WTC11 (cell line): ENCODE measurements at regions not wholly inside any gene's neighbourhood (a gene's known extent, or its start where the extent isn't known, plus 50 kb on each side); places are given as distances from the start of the nearest gene placed in this dataset.

Experiments used
- ATAC-seq: fragments of 200-7000 bp; cut with Tn5 transposase; 2 replicates; pipeline ENCODE4 v1.10.0; 2021; ENCODE audit warnings: mild to moderate bottlenecking, moderate library complexity
- CTCF ChIA-PET: fragments of 300-600 bp; sonication (Branson Sonifier 250); formaldehyde crosslinking; loops from one replicate; lab custom pipeline; 2021; ENCODE audit warnings: antibody characterized with exemption; lab: Charles Lee
- POLR2A ChIA-PET: fragments of 350-600 bp; sonication (Branson Sonifier 250); formaldehyde crosslinking; loops from one replicate; lab custom pipeline; 2021; ENCODE audit warnings: antibody characterized with exemption; lab: Charles Lee
- DNase-seq: peaks from one replicate; pipeline ENCODE4 v3.0.0; 2021; ENCODE audit warnings: low spot score
- H3K27ac Mint-ChIP-seq: 2 replicates; pipeline ENCODE4 v1.8.0; 2021; ENCODE audit warnings: mixed read lengths
- H3K27me3 Mint-ChIP-seq: 2 replicates; pipeline ENCODE4 v1.8.0; 2021; ENCODE audit warnings: low read depth, mild to moderate bottlenecking, moderate library complexity, mixed read lengths
- H3K36me3 Mint-ChIP-seq: 2 replicates; pipeline ENCODE4 v1.8.0; 2021; ENCODE audit warnings: mixed read lengths
- H3K4me1 Mint-ChIP-seq: 2 replicates; pipeline ENCODE4 v1.8.0; 2022; ENCODE audit warnings: mixed read lengths
- H3K4me3 Mint-ChIP-seq: 2 replicates; pipeline ENCODE4 v1.8.0; 2021; ENCODE audit warnings: mild to moderate bottlenecking, moderate library complexity, mixed read lengths
- H3K9me3 Mint-ChIP-seq: 2 replicates; pipeline ENCODE4 v1.8.0; 2021; ENCODE audit warnings: mixed read lengths
- CREM ChIP-seq: sonication (generic); formaldehyde crosslinking; IDR thresholded peaks from 2 replicates; pipeline ENCODE4 v1.8.1; 2022; ENCODE audit warnings: mild to moderate bottlenecking, missing genetic modification reagents, moderate library complexity
- ERG ChIP-seq: fragments of 250-450 bp; sonication (Bioruptor Pico); IDR thresholded peaks from 2 replicates; pipeline ENCODE4 v1.8.0; 2021; ENCODE audit warnings: mild to moderate bottlenecking
- GABPB1 ChIP-seq: sonication (generic); formaldehyde crosslinking; IDR thresholded peaks from 2 replicates; pipeline ENCODE4 v1.8.1; 2023; ENCODE audit warnings: mild to moderate bottlenecking, missing genetic modification reagents
- MAX ChIP-seq: sonication (generic); formaldehyde crosslinking; IDR thresholded peaks from 2 replicates; pipeline ENCODE4 v1.8.0; 2022; ENCODE audit warnings: mild to moderate bottlenecking, missing genetic modification reagents
- PRRX2 ChIP-seq: fragments of 250-450 bp; sonication (Bioruptor Pico); IDR thresholded peaks from 2 replicates; pipeline ENCODE4 v1.8.0; 2021; ENCODE audit warnings: mild to moderate bottlenecking
- RORB ChIP-seq: fragments of 250-450 bp; sonication (Bioruptor Pico); IDR thresholded peaks from 2 replicates; pipeline ENCODE4 v1.9.0; 2021; ENCODE audit warnings: mild to moderate bottlenecking
- SMAD3 ChIP-seq: sonication (generic); formaldehyde crosslinking; IDR thresholded peaks from 2 replicates; pipeline ENCODE4 v1.8.0; 2022; ENCODE audit warnings: missing genetic modification reagents, mild to moderate bottlenecking, borderline replicate concordance
- STAT6 ChIP-seq: sonication (generic); formaldehyde crosslinking; conservative IDR thresholded peaks from 2 replicates; pipeline ENCODE4 v1.8.1; 2023; ENCODE audit warnings: mild to moderate bottlenecking, low read depth, missing genetic modification reagents, moderate library complexity
- ZNF219 ChIP-seq: sonication (generic); formaldehyde crosslinking; IDR thresholded peaks from 2 replicates; pipeline ENCODE4 v1.8.0; 2023; ENCODE audit warnings: missing genetic modification reagents, mild to moderate bottlenecking, borderline replicate concordance
- ZNF281 ChIP-seq: sonication (generic); formaldehyde crosslinking; IDR thresholded peaks from 2 replicates; pipeline ENCODE4 v1.8.0; 2023; ENCODE audit warnings: mild to moderate bottlenecking, missing genetic modification reagents
- TF ChIP-seq, protein P1 (sequence below): fragments of 200-600 bp; IDR thresholded peaks from 2 replicates; pipeline ENCODE4 v1.8.0; 2022; ENCODE audit warnings: antibody characterized with exemption
- TF ChIP-seq, protein P2 (sequence below): sonication (generic); formaldehyde crosslinking; IDR thresholded peaks from 2 replicates; pipeline ENCODE4 v1.8.1; 2023; ENCODE audit warnings: mild to moderate bottlenecking, missing genetic modification reagents, borderline replicate concordance
- TF ChIP-seq, protein P3 (sequence below): fragments of 250-450 bp; sonication (Bioruptor Pico); IDR thresholded peaks from 2 replicates; pipeline ENCODE4 v1.9.0; 2021; ENCODE audit warnings: mild to moderate bottlenecking

- Mint-ChIP-seq H3K9me3 (peaks cover 3% of the 10 kb centered on the region; the same call in 1 of the 2 replicates), H3K4me3 (no peak overlapping the region), H3K36me3 (peaks cover 2% of the 10 kb centered on the region; the same call in 1 of the 2 replicates), H3K27me3 (no peaks in the 10 kb centered on the region; the same call in 1 of the 2 replicates), H3K4me1 (peaks cover 11% of the 10 kb centered on the region), H3K27ac (no peak overlapping the region)
- CTCF ChIA-PET, result no interaction called here
- ATAC-seq, result no peak
- TF ChIP-seq, protein P1, sequence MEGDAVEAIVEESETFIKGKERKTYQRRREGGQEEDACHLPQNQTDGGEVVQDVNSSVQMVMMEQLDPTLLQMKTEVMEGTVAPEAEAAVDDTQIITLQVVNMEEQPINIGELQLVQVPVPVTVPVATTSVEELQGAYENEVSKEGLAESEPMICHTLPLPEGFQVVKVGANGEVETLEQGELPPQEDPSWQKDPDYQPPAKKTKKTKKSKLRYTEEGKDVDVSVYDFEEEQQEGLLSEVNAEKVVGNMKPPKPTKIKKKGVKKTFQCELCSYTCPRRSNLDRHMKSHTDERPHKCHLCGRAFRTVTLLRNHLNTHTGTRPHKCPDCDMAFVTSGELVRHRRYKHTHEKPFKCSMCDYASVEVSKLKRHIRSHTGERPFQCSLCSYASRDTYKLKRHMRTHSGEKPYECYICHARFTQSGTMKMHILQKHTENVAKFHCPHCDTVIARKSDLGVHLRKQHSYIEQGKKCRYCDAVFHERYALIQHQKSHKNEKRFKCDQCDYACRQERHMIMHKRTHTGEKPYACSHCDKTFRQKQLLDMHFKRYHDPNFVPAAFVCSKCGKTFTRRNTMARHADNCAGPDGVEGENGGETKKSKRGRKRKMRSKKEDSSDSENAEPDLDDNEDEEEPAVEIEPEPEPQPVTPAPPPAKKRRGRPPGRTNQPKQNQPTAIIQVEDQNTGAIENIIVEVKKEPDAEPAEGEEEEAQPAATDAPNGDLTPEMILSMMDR, result no peak
- TF ChIP-seq STAT6 (CRISPR knock-in tag) (no peak), PRRX2 (CRISPR knock-in tag) (no peak), GABPB1 (no peak)
- TF ChIP-seq, all 79 proteins: peak for 0
- no peak for DNase-seq
- POLR2A ChIA-PET, result no interaction called here
Observed at GRCh38 chr22:47279746-47280145, 517.3 kb downstream of the TBC1D22A start.

GRCh38 chr22:47279337-47279736 lies 516.9 kb downstream of the TBC1D22A start:
- peaks cover 3% of the 10 kb centered on the region; the same call in 1 of the 2 replicates for H3K9me3 Mint-ChIP-seq
- no peaks in the 10 kb centered on the region; the same call in 1 of the 2 replicates for H3K27me3 Mint-ChIP-seq
- TF ChIP-seq ZNF281 (CRISPR knock-in tag), result no peak
- TF ChIP-seq, protein P2, sequence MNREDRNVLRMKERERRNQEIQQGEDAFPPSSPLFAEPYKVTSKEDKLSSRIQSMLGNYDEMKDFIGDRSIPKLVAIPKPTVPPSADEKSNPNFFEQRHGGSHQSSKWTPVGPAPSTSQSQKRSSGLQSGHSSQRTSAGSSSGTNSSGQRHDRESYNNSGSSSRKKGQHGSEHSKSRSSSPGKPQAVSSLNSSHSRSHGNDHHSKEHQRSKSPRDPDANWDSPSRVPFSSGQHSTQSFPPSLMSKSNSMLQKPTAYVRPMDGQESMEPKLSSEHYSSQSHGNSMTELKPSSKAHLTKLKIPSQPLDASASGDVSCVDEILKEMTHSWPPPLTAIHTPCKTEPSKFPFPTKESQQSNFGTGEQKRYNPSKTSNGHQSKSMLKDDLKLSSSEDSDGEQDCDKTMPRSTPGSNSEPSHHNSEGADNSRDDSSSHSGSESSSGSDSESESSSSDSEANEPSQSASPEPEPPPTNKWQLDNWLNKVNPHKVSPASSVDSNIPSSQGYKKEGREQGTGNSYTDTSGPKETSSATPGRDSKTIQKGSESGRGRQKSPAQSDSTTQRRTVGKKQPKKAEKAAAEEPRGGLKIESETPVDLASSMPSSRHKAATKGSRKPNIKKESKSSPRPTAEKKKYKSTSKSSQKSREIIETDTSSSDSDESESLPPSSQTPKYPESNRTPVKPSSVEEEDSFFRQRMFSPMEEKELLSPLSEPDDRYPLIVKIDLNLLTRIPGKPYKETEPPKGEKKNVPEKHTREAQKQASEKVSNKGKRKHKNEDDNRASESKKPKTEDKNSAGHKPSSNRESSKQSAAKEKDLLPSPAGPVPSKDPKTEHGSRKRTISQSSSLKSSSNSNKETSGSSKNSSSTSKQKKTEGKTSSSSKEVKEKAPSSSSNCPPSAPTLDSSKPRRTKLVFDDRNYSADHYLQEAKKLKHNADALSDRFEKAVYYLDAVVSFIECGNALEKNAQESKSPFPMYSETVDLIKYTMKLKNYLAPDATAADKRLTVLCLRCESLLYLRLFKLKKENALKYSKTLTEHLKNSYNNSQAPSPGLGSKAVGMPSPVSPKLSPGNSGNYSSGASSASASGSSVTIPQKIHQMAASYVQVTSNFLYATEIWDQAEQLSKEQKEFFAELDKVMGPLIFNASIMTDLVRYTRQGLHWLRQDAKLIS, result no peak
- no peak for TF ChIP-seq ZNF219 (CRISPR knock-in tag)
- TF ChIP-seq MAX (CRISPR knock-in tag), result no peak
- TF ChIP-seq CREM (CRISPR knock-in tag), result no peak
- TF ChIP-seq STAT6 (CRISPR knock-in tag), result no peak
- no peak for TF ChIP-seq SMAD3 (CRISPR knock-in tag)
- no peak for TF ChIP-seq RORB (CRISPR knock-in tag)
- TF ChIP-seq ERG (CRISPR knock-in tag), result no peak
- TF ChIP-seq, protein P3, sequence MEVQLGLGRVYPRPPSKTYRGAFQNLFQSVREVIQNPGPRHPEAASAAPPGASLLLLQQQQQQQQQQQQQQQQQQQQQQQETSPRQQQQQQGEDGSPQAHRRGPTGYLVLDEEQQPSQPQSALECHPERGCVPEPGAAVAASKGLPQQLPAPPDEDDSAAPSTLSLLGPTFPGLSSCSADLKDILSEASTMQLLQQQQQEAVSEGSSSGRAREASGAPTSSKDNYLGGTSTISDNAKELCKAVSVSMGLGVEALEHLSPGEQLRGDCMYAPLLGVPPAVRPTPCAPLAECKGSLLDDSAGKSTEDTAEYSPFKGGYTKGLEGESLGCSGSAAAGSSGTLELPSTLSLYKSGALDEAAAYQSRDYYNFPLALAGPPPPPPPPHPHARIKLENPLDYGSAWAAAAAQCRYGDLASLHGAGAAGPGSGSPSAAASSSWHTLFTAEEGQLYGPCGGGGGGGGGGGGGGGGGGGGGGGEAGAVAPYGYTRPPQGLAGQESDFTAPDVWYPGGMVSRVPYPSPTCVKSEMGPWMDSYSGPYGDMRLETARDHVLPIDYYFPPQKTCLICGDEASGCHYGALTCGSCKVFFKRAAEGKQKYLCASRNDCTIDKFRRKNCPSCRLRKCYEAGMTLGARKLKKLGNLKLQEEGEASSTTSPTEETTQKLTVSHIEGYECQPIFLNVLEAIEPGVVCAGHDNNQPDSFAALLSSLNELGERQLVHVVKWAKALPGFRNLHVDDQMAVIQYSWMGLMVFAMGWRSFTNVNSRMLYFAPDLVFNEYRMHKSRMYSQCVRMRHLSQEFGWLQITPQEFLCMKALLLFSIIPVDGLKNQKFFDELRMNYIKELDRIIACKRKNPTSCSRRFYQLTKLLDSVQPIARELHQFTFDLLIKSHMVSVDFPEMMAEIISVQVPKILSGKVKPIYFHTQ (CRISPR knock-in tag), result no peak
- TF ChIP-seq PRRX2 (CRISPR knock-in tag), result no peak
- TF ChIP-seq, all 79 proteins: peak for 0
- Mint-ChIP-seq H3K36me3 (peaks cover 2% of the 10 kb centered on the region; the same call in 1 of the 2 replicates), H3K4me1 (peaks cover 11% of the 10 kb centered on the region), H3K27ac (no peak overlapping the region), H3K4me3 (no peak overlapping the region)
- POLR2A ChIA-PET, result no interaction called here
- CTCF ChIA-PET, result no interaction called here
- ATAC-seq, result no peak
- DNase-seq, result peak; percentile 6
